ENCODE measurements at regions not wholly inside any gene's neighbourhood (a gene's known extent, or its start where the extent isn't known, plus 50 kb on each side); places are given as distances from the start of the nearest gene placed in this dataset.

DNA sequence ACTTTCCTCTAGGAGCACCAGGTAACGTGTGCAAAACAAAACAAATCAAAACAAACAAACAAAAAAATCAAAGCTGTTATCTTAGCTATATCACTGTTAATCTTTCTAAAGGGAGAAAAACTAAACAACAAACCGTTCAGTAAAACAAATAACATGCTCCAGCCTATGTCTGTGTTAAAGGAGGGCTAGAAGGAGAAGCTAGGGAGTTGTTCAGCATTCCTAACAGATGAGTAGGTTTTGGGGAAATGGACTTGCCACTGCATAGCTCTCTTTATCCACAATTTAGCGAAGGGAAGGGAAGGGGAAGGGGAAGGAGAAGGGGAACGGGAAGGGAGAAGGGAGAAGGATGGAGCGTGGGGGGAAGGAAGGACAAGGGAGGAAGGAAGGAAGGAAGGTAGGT lies 134.2 kb upstream of the AKR1E2 start:
- Histone ChIP-seq H3K4me2 (ENCODE audit: low read length) (no peak overlapping the region), H3K9me3 (ENCODE audit: control insufficient read depth, insufficient read depth, low read length) (no peaks in the 10 kb centered on the region), H3K27me3 (ENCODE audit: control insufficient read depth, low read length) (no peaks in the 10 kb centered on the region), H3K9me2 (replicated peaks; ENCODE audit: control insufficient read depth, low read length) (no peaks in the 10 kb centered on the region), H3K27ac (ENCODE audit: low read depth, low read length) (no peak overlapping the region), H4K20me1 (ENCODE audit: control insufficient read depth, insufficient read depth, low read depth, low read length) (no peaks in the 10 kb centered on the region), H3K4me3 (ENCODE audit: low read length) (no peak overlapping the region), H3K79me2 (ENCODE audit: control insufficient read depth, low read length) (no peaks in the 10 kb centered on the region), H3K4me1 (ENCODE audit: control insufficient read depth, low read length) (no peaks in the 10 kb centered on the region), H3F3A (ENCODE audit: control insufficient read depth, insufficient read depth) (no peaks in the 10 kb centered on the region), H3K36me3 (ENCODE audit: control insufficient read depth, low read length) (no peaks in the 10 kb centered on the region)
- TF ChIP-seq EZH2phosphoT487 (IDR thresholded peaks at IDR 0.05; ENCODE audit: borderline replicate concordance, low read length) = no peak
- TF ChIP-seq, protein P1, sequence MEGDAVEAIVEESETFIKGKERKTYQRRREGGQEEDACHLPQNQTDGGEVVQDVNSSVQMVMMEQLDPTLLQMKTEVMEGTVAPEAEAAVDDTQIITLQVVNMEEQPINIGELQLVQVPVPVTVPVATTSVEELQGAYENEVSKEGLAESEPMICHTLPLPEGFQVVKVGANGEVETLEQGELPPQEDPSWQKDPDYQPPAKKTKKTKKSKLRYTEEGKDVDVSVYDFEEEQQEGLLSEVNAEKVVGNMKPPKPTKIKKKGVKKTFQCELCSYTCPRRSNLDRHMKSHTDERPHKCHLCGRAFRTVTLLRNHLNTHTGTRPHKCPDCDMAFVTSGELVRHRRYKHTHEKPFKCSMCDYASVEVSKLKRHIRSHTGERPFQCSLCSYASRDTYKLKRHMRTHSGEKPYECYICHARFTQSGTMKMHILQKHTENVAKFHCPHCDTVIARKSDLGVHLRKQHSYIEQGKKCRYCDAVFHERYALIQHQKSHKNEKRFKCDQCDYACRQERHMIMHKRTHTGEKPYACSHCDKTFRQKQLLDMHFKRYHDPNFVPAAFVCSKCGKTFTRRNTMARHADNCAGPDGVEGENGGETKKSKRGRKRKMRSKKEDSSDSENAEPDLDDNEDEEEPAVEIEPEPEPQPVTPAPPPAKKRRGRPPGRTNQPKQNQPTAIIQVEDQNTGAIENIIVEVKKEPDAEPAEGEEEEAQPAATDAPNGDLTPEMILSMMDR (IDR thresholded peaks at IDR 0.05; ENCODE audit: low read depth, low read length, poor library complexity, severe bottlenecking) = no peak

DNA sequence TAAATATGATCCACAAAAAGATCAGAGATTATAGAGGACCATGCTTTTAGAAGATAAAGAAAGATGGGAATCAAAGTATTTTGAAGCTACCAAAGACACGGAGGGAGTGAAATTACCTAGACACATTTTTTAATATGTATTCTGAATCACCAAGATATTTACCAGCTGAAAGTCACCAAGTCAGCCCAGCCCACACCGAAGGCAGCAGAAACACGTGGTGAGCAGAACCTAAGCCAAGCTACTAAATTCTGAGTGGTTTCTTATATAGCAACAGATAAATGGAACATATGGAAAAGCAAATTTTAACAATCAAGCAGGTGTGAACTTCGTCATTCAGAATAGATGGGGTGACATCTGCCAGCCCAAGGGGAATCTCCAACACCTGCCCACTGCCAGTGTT lies 134.7 kb upstream of the AKR1E2 start:
- Histone ChIP-seq H3K36me3 (ENCODE audit: control insufficient read depth, low read length) (no peaks in the 10 kb centered on the region), H4K20me1 (ENCODE audit: control insufficient read depth, insufficient read depth, low read depth, low read length) (no peaks in the 10 kb centered on the region), H3K4me1 (ENCODE audit: control insufficient read depth, low read length) (no peaks in the 10 kb centered on the region), H3F3A (ENCODE audit: control insufficient read depth, insufficient read depth) (no peaks in the 10 kb centered on the region), H3K4me3 (ENCODE audit: low read length) (no peak overlapping the region), H3K79me2 (ENCODE audit: control insufficient read depth, low read length) (no peaks in the 10 kb centered on the region), H3K4me2 (ENCODE audit: low read length) (no peak overlapping the region), H3K9me2 (replicated peaks; ENCODE audit: control insufficient read depth, low read length) (no peaks in the 10 kb centered on the region), H3K27me3 (ENCODE audit: control insufficient read depth, low read length) (no peaks in the 10 kb centered on the region), H3K9me3 (ENCODE audit: control insufficient read depth, insufficient read depth, low read length) (no peaks in the 10 kb centered on the region), H3K27ac (ENCODE audit: low read depth, low read length) (no peak overlapping the region)
- TF ChIP-seq, protein P1 (IDR thresholded peaks at IDR 0.05; ENCODE audit: low read depth, low read length, poor library complexity, severe bottlenecking) = no peak
- no peak for TF ChIP-seq EZH2phosphoT487 (IDR thresholded peaks at IDR 0.05; ENCODE audit: borderline replicate concordance, low read length)

GRCh38 chr10:4688601-4689000 lies 137.4 kb upstream of the AKR1E2 start:
- H3K27me3 ChIP-seq (ENCODE audit: control insufficient read depth, low read length) = no peaks in the 10 kb centered on the region
- no peak overlapping the region for H3K27ac ChIP-seq (ENCODE audit: low read depth, low read length)
- no peaks in the 10 kb centered on the region for H3K4me1 ChIP-seq (ENCODE audit: control insufficient read depth, low read length)
- H3F3A ChIP-seq (ENCODE audit: control insufficient read depth, insufficient read depth) = no peaks in the 10 kb centered on the region
- no peak for TF ChIP-seq EZH2phosphoT487 (IDR thresholded peaks at IDR 0.05; ENCODE audit: borderline replicate concordance, low read length)
- TF ChIP-seq, protein P1 (IDR thresholded peaks at IDR 0.05; ENCODE audit: low read depth, low read length, poor library complexity, severe bottlenecking) = no peak
- H3K4me2 ChIP-seq (ENCODE audit: low read length) = no peak overlapping the region
- no peak overlapping the region for H3K4me3 ChIP-seq (ENCODE audit: low read length)
- no peaks in the 10 kb centered on the region for H3K9me3 ChIP-seq (ENCODE audit: control insufficient read depth, insufficient read depth, low read length)
- no peaks in the 10 kb centered on the region for H3K9me2 ChIP-seq (replicated peaks; ENCODE audit: control insufficient read depth, low read length)
- H3K79me2 ChIP-seq (ENCODE audit: control insufficient read depth, low read length) = no peaks in the 10 kb centered on the region
- no peaks in the 10 kb centered on the region for H3K36me3 ChIP-seq (ENCODE audit: control insufficient read depth, low read length)
- H4K20me1 ChIP-seq (ENCODE audit: control insufficient read depth, insufficient read depth, low read depth, low read length) = no peaks in the 10 kb centered on the region

DNA sequence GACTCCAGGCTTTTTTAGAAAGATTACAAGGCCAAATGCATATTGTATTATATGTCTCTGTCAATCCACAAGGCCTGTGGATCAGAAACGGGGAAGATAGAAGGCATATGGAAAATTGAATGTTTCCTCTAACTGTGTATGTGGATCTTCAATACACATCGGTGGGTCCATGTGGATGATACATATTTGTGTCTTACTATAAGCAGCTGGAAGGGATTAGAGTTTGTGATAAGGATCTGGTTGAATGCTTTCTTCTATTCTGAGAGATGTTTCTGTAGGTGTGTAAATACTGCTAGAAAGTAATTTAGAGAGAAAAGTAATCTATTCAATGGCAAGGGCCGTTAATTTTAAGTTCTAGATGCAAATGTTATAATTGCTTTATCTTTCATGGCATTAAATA lies 137.8 kb upstream of the AKR1E2 start:
- TF ChIP-seq, protein P1 (IDR thresholded peaks at IDR 0.05; ENCODE audit: low read depth, low read length, poor library complexity, severe bottlenecking) = no peak
- TF ChIP-seq EZH2phosphoT487 (IDR thresholded peaks at IDR 0.05; ENCODE audit: borderline replicate concordance, low read length) = no peak
- Histone ChIP-seq H3F3A (ENCODE audit: control insufficient read depth, insufficient read depth) (no peaks in the 10 kb centered on the region), H3K4me2 (ENCODE audit: low read length) (no peak overlapping the region), H3K36me3 (ENCODE audit: control insufficient read depth, low read length) (no peaks in the 10 kb centered on the region), H4K20me1 (ENCODE audit: control insufficient read depth, insufficient read depth, low read depth, low read length) (no peaks in the 10 kb centered on the region), H3K4me1 (ENCODE audit: control insufficient read depth, low read length) (no peaks in the 10 kb centered on the region), H3K27ac (ENCODE audit: low read depth, low read length) (no peak overlapping the region), H3K9me3 (ENCODE audit: control insufficient read depth, insufficient read depth, low read length) (no peaks in the 10 kb centered on the region), H3K9me2 (replicated peaks; ENCODE audit: control insufficient read depth, low read length) (no peaks in the 10 kb centered on the region), H3K79me2 (ENCODE audit: control insufficient read depth, low read length) (no peaks in the 10 kb centered on the region), H3K4me3 (ENCODE audit: low read length) (no peak overlapping the region), H3K27me3 (ENCODE audit: control insufficient read depth, low read length) (no peaks in the 10 kb centered on the region)
